Testis (tissue), 2 donors: ENCODE measurements at regions not wholly inside any gene's neighbourhood (a gene's known extent, or its start where the extent isn't known, plus 50 kb on each side); places are given as distances from the start of the nearest gene placed in this dataset.

ENCODE experiments used
- DNase-seq: peaks from one replicate; pipeline ENCODE4 v3.0.0-alpha.2; 2019
- H3K27ac ChIP-seq, 2 donors: fragments of 200-600 bp; sonication (generic); one replicate each; pipeline ENCODE4 v1.5.1; 2019
- H3K27me3 ChIP-seq: fragments of 200-600 bp; sonication (generic); one replicate; pipeline ENCODE4 v1.5.1; 2019
- H3K36me3 ChIP-seq: fragments of 200-600 bp; sonication (generic); one replicate; pipeline ENCODE4 v1.5.1; 2017; ENCODE audit warnings: low read depth; ENCODE audit errors: missing control alignments
- H3K4me1 ChIP-seq: fragments of 200-600 bp; sonication (generic); one replicate; pipeline ENCODE4 v1.5.1; 2019
- H3K4me3 ChIP-seq, 2 donors: fragments of 200-600 bp; sonication (generic); one replicate each; pipeline ENCODE4 v1.5.1; 2017 to 2019
- H3K9me3 ChIP-seq: fragments of 200-600 bp; sonication (generic); one replicate; pipeline ENCODE4 v1.5.1; 2017
- POLR2A ChIP-seq: fragments of 450-650 bp; IDR thresholded peaks from one replicate; pipeline ENCODE4 v1.6.1; 2017; ENCODE audit warnings: antibody characterized with exemption, mild to moderate bottlenecking, moderate library complexity
- WGBS, 2 donors: methylation state at CpG; one replicate each; pipeline ENCODE4 v1.1.5; 2018; 5-methylcytosine and 5-hydroxymethylcytosine counted together
- intact Hi-C: fragments of 100-400 bp; cut with DNase I; formaldehyde crosslinking; loops from one replicate; pipeline ENCODE4 v1.15.1; 2023; ENCODE audit warnings: low total_unique reads
- TF ChIP-seq, protein P1 (sequence below), 3 experiments: fragments of 450-650 bp in 2 of 3; fragments of 200-600 bp in 1 of 3; sonication (generic) in 1 of 3; IDR thresholded peaks; one replicate each; pipeline ENCODE4 v1.5.1; 2016 to 2019; ENCODE audit warnings: antibody characterized with exemption in 3 of 3, mild to moderate bottlenecking in 2 of 3, moderate library complexity in 1 of 3

DNA sequence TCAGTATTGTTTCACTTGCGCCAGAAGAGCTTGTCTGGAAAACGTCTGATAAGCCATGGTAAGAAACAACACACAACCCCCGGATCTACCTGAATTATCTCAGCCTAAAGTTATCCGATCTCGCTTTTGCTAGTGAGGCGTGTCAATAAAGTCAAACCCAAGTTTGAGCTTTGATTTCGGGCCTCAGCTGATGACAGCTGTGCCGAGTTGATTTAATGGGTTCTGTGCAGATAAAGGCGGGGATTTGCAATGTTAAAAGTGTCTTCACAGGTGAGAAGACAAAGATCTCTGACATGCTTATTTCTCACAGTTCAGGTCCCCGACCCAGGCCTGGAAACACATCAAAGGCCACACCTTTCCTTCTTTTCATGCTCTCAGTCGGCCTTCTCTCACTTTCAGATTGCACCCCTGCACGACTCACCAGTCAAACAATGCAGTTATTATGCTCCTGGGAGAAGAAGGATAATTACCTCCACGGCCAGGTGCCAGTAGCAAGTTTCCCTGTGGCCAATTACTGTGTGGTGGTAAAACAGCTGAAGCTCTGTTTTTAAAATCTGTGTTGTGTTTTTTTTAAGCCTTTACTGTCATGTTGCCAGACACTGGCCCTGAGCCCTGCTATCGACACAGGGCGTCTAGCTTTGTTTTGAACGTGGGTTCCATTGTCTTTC is 245.3 kb upstream of the RUNX1 start:
- Histone ChIP-seq H3K9me3 (no peaks in the 10 kb centered on the region), H3K36me3 (no peaks in the 10 kb centered on the region), H3K4me3 (no peak overlapping the region), H3K27me3 (no peaks in the 10 kb centered on the region), H3K4me1 (no peaks in the 10 kb centered on the region), H3K27ac (no peak overlapping the region)
- intact Hi-C loops = no loop called here
- DNase-seq = no peak
- no peak for TF ChIP-seq POLR2A
- TF ChIP-seq, protein P1, sequence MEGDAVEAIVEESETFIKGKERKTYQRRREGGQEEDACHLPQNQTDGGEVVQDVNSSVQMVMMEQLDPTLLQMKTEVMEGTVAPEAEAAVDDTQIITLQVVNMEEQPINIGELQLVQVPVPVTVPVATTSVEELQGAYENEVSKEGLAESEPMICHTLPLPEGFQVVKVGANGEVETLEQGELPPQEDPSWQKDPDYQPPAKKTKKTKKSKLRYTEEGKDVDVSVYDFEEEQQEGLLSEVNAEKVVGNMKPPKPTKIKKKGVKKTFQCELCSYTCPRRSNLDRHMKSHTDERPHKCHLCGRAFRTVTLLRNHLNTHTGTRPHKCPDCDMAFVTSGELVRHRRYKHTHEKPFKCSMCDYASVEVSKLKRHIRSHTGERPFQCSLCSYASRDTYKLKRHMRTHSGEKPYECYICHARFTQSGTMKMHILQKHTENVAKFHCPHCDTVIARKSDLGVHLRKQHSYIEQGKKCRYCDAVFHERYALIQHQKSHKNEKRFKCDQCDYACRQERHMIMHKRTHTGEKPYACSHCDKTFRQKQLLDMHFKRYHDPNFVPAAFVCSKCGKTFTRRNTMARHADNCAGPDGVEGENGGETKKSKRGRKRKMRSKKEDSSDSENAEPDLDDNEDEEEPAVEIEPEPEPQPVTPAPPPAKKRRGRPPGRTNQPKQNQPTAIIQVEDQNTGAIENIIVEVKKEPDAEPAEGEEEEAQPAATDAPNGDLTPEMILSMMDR (IDR thresholded peaks at IDR 0.05) = no peak
- 61 to 69% methylated on average over 16 of the region's 16 CpGs for WGBS, 2 donors

DNA sequence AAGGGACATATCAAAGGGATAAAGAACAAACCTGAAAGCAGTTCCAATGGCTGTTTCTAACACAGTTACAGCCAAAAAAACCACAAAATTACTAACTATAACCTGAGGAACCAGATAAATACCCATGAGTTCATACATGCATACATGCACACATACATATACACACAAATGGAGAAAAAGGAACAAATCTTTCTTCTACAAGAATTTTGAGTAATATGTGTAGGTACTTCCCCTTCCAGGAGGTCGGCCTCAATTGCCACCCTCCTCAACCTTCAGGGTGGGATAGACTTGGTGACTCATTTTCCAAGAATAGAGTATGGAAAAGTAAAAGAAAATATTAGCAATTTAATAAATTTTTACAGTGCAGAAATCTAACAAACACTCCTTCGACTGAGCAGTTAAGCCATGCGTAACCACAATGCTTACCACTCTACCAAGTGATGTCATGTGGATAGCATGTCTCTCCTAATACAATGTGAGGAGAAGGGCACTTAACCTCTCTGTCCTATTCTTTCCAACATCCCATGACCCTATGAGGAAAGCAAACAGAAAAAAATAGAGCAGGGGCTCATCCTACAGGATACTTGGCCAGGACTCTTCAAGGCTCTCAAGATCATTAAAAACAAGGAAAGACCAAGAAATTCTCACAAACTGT is 243.0 kb upstream of the RUNX1 start:
- Histone ChIP-seq H3K36me3 (no peaks in the 10 kb centered on the region), H3K4me3 (no peak overlapping the region), H3K27ac (no peak overlapping the region), H3K9me3 (no peaks in the 10 kb centered on the region), H3K27me3 (no peaks in the 10 kb centered on the region), H3K4me1 (no peaks in the 10 kb centered on the region)
- intact Hi-C loops = no loop called here
- no peak for DNase-seq
- no peak for TF ChIP-seq POLR2A
- TF ChIP-seq, protein P1 (IDR thresholded peaks at IDR 0.05) = no peak
- WGBS, 2 donors = 89 to 92% methylated on average over 3 of the region's 3 CpGs

DNA sequence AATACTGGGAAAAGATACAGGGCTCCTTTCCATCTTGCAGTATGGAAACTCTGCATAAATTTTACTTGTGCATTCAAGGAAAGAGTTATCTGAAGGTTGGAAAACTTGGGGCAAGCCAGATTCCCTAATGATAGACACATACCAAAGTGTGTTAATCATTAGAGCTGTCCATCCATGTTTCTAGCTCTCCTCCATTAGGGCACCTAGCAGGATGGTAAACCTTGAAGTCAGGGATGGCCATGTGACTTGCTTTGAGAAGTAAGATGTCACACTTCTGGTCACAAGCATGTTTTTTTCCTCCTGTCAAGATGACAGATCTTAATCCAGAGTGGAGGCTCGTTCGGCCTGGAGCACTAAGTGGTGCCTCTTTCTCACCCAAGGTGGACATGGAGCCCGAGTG is 241.9 kb upstream of the RUNX1 start:
- Histone ChIP-seq H3K27ac (no peak overlapping the region), H3K36me3 (no peaks in the 10 kb centered on the region), H3K27me3 (no peaks in the 10 kb centered on the region), H3K4me3 (no peak overlapping the region), H3K9me3 (no peaks in the 10 kb centered on the region), H3K4me1 (no peaks in the 10 kb centered on the region)
- TF ChIP-seq, protein P1 (IDR thresholded peaks at IDR 0.05) = no peak
- TF ChIP-seq POLR2A = no peak
- intact Hi-C loops = no loop called here
- 91 to 93% methylated on average over 3 of the region's 3 CpGs for WGBS, 2 donors
- DNase-seq = no peak

DNA sequence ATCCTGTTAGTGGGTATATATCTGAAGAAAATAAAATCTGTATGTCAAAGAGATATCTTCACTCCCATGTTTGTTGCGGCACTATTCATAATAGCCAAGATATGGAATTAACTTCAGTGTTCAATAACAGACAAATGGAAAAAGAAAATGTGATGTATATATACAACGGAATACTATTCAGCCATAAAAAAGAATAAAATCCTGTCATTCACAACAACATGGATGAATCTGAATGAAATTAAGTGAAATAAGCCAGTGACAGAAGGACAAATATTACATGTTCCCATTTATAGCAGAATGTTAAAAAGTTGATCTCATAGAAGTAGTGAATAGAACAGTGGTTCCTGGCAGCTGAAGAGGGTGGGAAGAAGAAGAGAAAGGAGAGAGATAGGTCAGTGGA is 239.1 kb upstream of the RUNX1 start:
- intact Hi-C loops = no loop called here
- DNase-seq = no peak
- Histone ChIP-seq H3K36me3 (no peaks in the 10 kb centered on the region), H3K27me3 (no peaks in the 10 kb centered on the region), H3K27ac (no peak overlapping the region), H3K4me1 (peaks cover 4% of the 10 kb centered on the region), H3K4me3 (no peak overlapping the region), H3K9me3 (no peaks in the 10 kb centered on the region)
- 95 to 96% methylated on average over 2 of the region's 2 CpGs for WGBS, 2 donors
- TF ChIP-seq, protein P1 (IDR thresholded peaks at IDR 0.05) = no peak
- TF ChIP-seq POLR2A = no peak

DNA sequence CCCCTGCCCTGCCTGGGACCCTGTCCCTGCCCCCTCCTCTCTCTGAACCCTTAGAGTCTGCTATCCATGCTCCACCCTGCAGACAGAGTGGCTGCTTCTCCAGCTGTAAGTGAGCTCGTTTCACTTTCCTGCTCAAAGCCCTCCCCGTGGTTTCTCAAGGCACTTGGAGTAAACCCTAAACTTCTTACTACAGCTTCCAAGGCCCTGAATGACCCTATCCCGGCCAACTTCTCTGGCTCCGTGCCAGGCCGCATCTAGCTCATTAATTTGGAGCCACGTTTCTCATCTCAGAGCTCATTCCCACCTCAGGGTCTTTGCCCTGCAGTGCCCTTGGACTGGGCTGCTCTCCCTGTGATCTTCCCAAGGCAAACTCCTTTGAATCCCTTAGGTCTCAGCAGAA is 235.1 kb upstream of the RUNX1 start:
- no peaks in the 10 kb centered on the region for H3K36me3 ChIP-seq
- TF ChIP-seq POLR2A = no peak
- TF ChIP-seq, protein P1 (IDR thresholded peaks at IDR 0.05) = no peak
- 27 to 56% methylated on average over 6 of the region's 6 CpGs for WGBS, 2 donors
- intact Hi-C loops = no loop called here
- peaks cover 4% of the 10 kb centered on the region for H3K4me1 ChIP-seq
- H3K9me3 ChIP-seq = no peaks in the 10 kb centered on the region
- no peak overlapping the region for H3K27ac ChIP-seq
- peak; percentile 43 for DNase-seq
- H3K27me3 ChIP-seq = no peaks in the 10 kb centered on the region
- no peak overlapping the region for H3K4me3 ChIP-seq
